Fibroblast of lung (primary cell): ENCODE measurements at regions not wholly inside any gene's neighbourhood (a gene's known extent, or its start where the extent isn't known, plus 50 kb on each side); places are given as distances from the start of the nearest gene placed in this dataset.
"Not testable (repeated sequence)": the region's sequence is repeated elsewhere in the genome, so short reads cannot be mapped to it uniquely, and the experiment has no call there.

Experiments used
- DNase-seq, 2 donors: peaks; one replicate each; pipeline versions ENCODE4 v3.0.0 to v3.0.0-alpha.2; 2010; ENCODE audit warnings: low read depth in 2 of 2
- H2AFZ ChIP-seq: 2 replicates; pipeline ENCODE4 v1.5.1; 2012; ENCODE audit warnings: low read length, control low read depth, inconsistent platforms
- H3K27ac ChIP-seq: 2 replicates; pipeline ENCODE4 v1.5.1; 2011; ENCODE audit warnings: low read length, control low read depth; ENCODE audit not compliant: insufficient read depth
- H3K27me3 ChIP-seq: 2 replicates; pipeline ENCODE4 v1.5.1; 2011; ENCODE audit warnings: mild to moderate bottlenecking, low read length; ENCODE audit not compliant: control insufficient read depth, insufficient read depth
- H3K36me3 ChIP-seq: 2 replicates; pipeline ENCODE4 v1.5.1; 2011; ENCODE audit warnings: low read length; ENCODE audit not compliant: control insufficient read depth, insufficient read depth
- H3K4me1 ChIP-seq: 2 replicates; pipeline ENCODE4 v1.5.1; 2011; ENCODE audit warnings: low read length; ENCODE audit not compliant: control insufficient read depth, insufficient read depth; ENCODE audit errors: extremely low read depth
- H3K4me2 ChIP-seq: 2 replicates; pipeline ENCODE4 v1.5.1; 2011; ENCODE audit warnings: low read length, control low read depth; ENCODE audit not compliant: insufficient read depth; ENCODE audit errors: extremely low read depth
- H3K4me3 ChIP-seq, 4 experiments: fragments of 200-600 bp in 1 of 4; sonication (generic) in 1 of 4; replicated peaks in 1 of 4; 2 replicates each; pipeline ENCODE4 v1.5.1; 2011 to 2016; ENCODE audit warnings: low read length in 4 of 4, low read depth in 3 of 4, mild to moderate bottlenecking in 3 of 4, control low read depth in 2 of 4, inconsistent platforms in 1 of 4, mixed read lengths in 1 of 4; ENCODE audit not compliant: insufficient read depth in 1 of 4; ENCODE audit errors: control extremely low read depth in 1 of 4
- H3K79me2 ChIP-seq: 2 replicates; pipeline ENCODE4 v1.5.1; 2012; ENCODE audit warnings: mild to moderate bottlenecking, low read length, inconsistent platforms; ENCODE audit not compliant: control insufficient read depth, insufficient read depth
- H3K9ac ChIP-seq: 2 replicates; pipeline ENCODE4 v1.5.1; 2011; ENCODE audit warnings: mild to moderate bottlenecking, low read length, control low read depth; ENCODE audit not compliant: insufficient read depth
- H3K9me3 ChIP-seq: 2 replicates; pipeline ENCODE4 v1.5.1; 2012; ENCODE audit warnings: low read depth, low read length; ENCODE audit not compliant: control insufficient read depth, insufficient read depth
- H4K20me1 ChIP-seq: 2 replicates; pipeline ENCODE4 v1.5.1; 2011; ENCODE audit warnings: low read length; ENCODE audit not compliant: control insufficient read depth, insufficient read depth; ENCODE audit errors: extremely low read depth
- EZH2 ChIP-seq: IDR thresholded peaks from 2 replicates; pipeline ENCODE4 v1.5.1; 2012; ENCODE audit warnings: low read length, control low read depth, mild to moderate bottlenecking; ENCODE audit errors: missing control alignments
- TF ChIP-seq, protein P1 (sequence below), 2 donors: IDR thresholded peaks in 1 of 2; conservative IDR thresholded peaks in 1 of 2; 1 replicate in 1 of 2; 2 replicates in 1 of 2; pipeline ENCODE4 v1.5.1; 2011 to 2012; ENCODE audit warnings: low read length in 2 of 2, control low read depth in 1 of 2, inconsistent platforms in 1 of 2, low read depth in 1 of 2, mild to moderate bottlenecking in 1 of 2

DNA sequence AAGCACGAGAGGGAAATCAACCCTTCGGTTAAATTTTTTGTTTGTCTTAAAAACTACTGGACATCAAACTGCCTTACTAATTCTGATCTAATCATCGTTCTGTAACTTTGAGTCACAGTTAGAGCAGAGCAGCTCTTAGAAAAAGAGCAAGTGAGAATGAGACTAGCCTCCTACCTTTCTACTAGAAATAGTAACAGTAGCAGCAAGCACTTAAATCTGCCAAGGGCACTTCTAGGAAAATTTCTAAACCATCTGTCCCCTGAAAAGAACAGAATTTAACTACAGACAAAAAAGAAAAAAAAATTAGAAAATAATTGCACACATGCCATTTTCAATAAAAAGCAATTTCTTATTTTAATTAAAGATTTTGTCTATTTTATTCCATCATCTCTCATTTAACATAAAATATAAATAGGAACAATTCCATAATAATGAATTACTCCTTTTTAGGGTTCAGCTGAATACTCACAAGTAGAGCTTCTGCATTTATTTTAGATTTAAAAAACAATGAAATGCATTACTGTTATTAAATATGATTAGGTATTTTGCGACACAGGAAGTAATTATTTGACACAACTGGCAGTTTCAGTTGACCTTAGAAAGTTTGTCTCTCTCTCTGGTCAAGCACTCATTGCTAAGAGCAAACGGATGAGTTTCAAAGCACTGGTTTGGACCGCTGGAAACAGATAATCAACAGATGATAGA, 250.8 kb upstream of the SOX9 start:
- H4K20me1 ChIP-seq: no peaks in the 10 kb centered on the region
- H3K27me3 ChIP-seq: no peaks in the 10 kb centered on the region
- DNase-seq: no peak
- no peaks in the 10 kb centered on the region for H3K79me2 ChIP-seq
- no peaks in the 10 kb centered on the region for H3K4me1 ChIP-seq
- TF ChIP-seq, protein P1, sequence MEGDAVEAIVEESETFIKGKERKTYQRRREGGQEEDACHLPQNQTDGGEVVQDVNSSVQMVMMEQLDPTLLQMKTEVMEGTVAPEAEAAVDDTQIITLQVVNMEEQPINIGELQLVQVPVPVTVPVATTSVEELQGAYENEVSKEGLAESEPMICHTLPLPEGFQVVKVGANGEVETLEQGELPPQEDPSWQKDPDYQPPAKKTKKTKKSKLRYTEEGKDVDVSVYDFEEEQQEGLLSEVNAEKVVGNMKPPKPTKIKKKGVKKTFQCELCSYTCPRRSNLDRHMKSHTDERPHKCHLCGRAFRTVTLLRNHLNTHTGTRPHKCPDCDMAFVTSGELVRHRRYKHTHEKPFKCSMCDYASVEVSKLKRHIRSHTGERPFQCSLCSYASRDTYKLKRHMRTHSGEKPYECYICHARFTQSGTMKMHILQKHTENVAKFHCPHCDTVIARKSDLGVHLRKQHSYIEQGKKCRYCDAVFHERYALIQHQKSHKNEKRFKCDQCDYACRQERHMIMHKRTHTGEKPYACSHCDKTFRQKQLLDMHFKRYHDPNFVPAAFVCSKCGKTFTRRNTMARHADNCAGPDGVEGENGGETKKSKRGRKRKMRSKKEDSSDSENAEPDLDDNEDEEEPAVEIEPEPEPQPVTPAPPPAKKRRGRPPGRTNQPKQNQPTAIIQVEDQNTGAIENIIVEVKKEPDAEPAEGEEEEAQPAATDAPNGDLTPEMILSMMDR (conservative IDR thresholded peaks at IDR 0.05 in 1 of 2, IDR thresholded peaks at IDR 0.05 in 1 of 2; ENCODE audit: low read depth in 1 of 2, low read length in 2 of 2): no peak
- no peak for TF ChIP-seq EZH2
- no peak overlapping the region for H3K4me2 ChIP-seq
- no peak overlapping the region for H3K9ac ChIP-seq
- H3K27ac ChIP-seq: no peak overlapping the region
- no peaks in the 10 kb centered on the region for H3K9me3 ChIP-seq
- H2AFZ ChIP-seq: no peak overlapping the region
- no peak overlapping the region for H3K4me3 ChIP-seq
- no peaks in the 10 kb centered on the region for H3K36me3 ChIP-seq

DNA sequence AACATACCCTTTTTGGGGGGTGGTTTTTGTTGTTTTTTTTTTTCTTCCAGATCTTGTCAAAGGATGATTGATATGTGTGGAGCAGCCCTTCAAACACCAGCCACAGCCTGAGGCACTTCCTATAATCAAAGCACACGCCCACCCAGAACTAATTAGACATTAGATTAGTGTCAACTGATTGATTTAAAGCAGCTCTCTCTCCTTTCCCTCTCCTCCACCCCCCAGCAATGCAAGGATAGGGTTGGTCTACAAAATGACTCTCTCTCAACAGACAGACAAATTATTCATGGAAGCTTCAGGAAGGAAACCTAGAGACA, 250.3 kb upstream of the SOX9 start:
- no peak overlapping the region for H3K9ac ChIP-seq
- no peaks in the 10 kb centered on the region for H3K27me3 ChIP-seq
- no peak overlapping the region for H3K27ac ChIP-seq
- no peak for DNase-seq
- no peaks in the 10 kb centered on the region for H3K4me1 ChIP-seq
- H3K36me3 ChIP-seq: no peaks in the 10 kb centered on the region
- no peaks in the 10 kb centered on the region for H3K79me2 ChIP-seq
- no peaks in the 10 kb centered on the region for H4K20me1 ChIP-seq
- H3K4me3 ChIP-seq: no peak overlapping the region
- H3K9me3 ChIP-seq: no peaks in the 10 kb centered on the region
- no peak overlapping the region for H3K4me2 ChIP-seq
- no peak for TF ChIP-seq EZH2
- TF ChIP-seq, protein P1 (conservative IDR thresholded peaks at IDR 0.05 in 1 of 2, IDR thresholded peaks at IDR 0.05 in 1 of 2; ENCODE audit: low read depth in 1 of 2, low read length in 2 of 2): no peak
- H2AFZ ChIP-seq: no peak overlapping the region

- Histone ChIP-seq H3K36me3 (no peaks in the 10 kb centered on the region), H3K4me1 (no peaks in the 10 kb centered on the region)
Measured at GRCh38 chr17:71872843-71873485, 247.9 kb upstream of the SOX9 start.

DNA sequence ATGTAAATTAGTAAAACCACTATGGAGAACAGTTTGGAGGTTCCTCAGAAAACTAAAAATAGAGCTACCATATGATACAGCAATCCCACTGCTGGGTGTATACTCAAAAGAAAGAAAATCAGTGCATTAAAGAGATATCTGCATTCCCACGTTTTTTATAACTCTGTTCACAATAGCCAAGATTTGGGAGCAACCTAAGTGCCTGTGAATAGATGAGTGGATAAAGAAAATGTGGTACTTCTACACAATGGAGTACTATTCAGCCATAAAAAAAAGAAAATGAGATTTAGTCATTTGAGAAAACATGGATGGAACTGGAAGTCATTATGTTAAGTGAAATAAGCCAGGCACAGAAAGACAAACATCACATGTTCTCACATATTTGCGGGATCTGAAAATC, 246.0 kb upstream of the SOX9 start:
- not testable (repeated sequence) for H2AFZ ChIP-seq, H3K9ac ChIP-seq, H3K9me3 ChIP-seq, H3K4me2 ChIP-seq, H3K4me1 ChIP-seq, DNase-seq, H3K27me3 ChIP-seq, H3K27ac ChIP-seq, H3K79me2 ChIP-seq, H3K4me3 ChIP-seq, H3K36me3 ChIP-seq, H4K20me1 ChIP-seq

More at GRCh38 chr17:71872843-71873485, 247.9 kb upstream of the SOX9 start:
- Histone ChIP-seq H3K9me3 (no peaks in the 10 kb centered on the region), H2AFZ (no peak overlapping the region), H3K4me3 (no peak overlapping the region), H3K79me2 (no peaks in the 10 kb centered on the region), H3K27ac (no peak overlapping the region), H3K27me3 (no peaks in the 10 kb centered on the region), H3K4me2 (no peak overlapping the region), H3K9ac (no peak overlapping the region), H4K20me1 (no peaks in the 10 kb centered on the region)
- no peak for TF ChIP-seq EZH2
- DNase-seq: peak in 1 of 2 donors; percentile 19
